HG03378 (cell line): ENCODE measurements at regions not wholly inside any gene's neighbourhood (a gene's known extent, or its start where the extent isn't known, plus 50 kb on each side); places are given as distances from the start of the nearest gene placed in this dataset.

ENCODE experiments used
- ATAC-seq: cut with Tn5 transposase; IDR thresholded peaks from one replicate; pipeline ENCODE4 v1.9.1; 2021; ENCODE audit warnings: mild to moderate bottlenecking, moderate library complexity; ENCODE audit not compliant: unreplicated experiment

DNA sequence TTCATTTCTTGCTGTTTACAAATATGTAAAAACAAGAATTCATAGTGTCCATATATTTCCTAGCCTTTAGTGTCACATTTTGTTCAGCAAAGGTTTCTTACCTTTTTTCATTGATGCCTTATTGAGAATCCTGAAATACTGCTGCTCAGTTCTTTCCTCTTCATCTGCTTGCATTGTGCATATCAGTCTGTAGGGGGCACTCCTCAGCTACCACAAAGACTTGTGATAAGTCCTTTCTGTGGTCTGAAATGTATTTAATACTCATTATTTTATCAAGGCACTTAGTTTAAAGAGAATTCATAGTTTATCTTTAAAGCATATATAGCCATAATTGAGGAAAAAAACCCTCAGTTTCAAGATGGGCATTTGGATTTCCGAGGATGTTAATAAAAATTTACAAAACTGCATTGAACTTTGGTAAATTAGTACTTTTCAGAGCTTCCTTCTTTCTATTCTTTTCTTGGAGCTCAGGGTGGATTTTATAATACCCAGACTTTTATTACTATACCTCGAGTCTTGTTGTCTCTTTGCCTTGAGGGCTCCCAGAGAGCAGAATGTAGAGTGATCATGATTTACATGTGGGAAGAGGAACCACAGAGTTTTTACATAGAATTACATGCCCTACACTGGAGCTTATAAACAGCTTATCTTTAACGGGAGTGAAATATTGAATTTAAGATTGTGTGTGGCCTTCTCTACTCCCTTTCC, 570.1 kb downstream of the PLCL1 start:
- ATAC-seq: no peak

DNA sequence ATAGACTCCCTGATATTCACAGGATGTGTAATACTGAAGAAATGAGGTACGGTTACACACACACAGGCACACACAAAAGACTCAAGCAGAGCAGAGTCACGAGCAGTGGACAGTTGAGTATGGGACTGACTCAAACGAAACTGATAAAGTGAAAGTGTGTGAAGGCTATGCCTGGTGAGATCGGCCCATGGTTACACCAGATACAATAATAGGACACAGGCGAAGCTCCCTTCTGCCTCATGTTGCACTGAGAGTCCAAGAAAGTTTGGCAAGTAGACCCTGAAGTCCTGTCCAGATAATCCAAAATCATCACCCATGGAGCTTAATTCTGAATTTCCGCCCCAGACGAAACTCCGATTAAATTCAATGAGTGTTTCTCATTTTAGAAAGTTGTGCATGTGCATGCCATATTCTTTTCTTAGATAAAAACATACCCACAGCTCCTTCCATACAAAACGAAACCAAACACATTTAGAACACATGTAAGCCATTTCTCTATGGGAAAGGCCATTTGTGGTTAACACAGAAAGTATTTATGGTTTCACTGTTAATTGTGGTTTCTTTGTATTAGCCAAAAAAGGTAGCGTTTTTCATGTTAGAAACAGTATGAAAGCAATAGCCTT, 567.6 kb downstream of the PLCL1 start:
- ATAC-seq: peak; percentile 96

DNA sequence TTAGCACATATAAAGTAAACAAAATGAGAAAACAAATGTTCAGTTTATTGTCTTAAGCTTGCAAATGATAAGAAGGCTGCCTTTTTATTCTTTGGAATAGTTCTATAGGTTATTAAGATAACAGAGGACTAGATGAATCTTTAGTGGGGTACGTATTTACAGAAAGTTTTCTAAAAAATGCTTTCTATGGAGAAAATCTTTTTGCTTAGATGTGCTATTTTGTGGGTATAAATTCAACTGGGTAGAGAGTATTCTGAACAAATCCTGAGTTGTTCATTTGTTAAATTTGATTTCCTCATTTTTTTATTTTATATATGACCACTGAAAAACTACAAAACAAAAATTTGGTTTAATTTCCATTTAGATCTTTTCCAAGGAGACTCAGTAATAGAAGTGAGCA, 566.9 kb downstream of the PLCL1 start:
- ATAC-seq: no peak

DNA sequence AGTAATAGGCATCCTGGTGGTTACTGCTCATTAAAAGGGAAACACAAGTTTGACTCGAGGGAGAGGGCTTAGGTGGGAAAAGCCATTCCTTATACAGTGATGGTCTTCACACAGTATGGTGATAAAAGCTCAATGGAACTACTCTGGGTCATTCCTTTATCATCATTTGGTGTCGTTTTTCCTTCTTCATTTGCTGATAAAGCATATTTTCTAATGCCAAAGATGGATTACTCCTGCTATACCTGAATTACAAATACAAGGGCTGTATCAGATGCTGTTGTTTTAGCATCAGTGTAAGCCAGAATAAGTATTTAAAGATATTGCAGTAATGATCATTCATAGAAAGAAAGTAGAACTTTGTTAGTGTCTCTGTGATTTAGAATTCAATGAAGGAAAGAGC, 563.7 kb downstream of the PLCL1 start:
- ATAC-seq: no peak

DNA sequence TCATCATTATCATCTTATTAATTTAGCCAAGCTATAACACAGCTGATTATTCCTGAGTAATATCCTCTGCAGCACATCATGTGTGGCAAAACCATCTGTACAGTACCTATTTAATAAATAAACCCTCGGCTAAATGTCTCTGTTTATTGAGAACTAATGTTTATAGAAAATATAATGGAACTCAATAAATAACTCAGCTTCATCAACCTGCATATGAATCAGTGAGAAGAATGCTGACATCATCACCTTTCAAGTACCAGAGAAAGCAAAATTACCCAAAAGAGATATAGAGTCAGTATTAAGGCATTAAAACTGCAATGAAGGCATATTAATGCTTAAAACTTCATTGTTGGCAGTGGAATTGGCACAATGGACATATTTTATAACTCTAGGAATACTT, 558.3 kb downstream of the PLCL1 start:
- no peak for ATAC-seq

DNA sequence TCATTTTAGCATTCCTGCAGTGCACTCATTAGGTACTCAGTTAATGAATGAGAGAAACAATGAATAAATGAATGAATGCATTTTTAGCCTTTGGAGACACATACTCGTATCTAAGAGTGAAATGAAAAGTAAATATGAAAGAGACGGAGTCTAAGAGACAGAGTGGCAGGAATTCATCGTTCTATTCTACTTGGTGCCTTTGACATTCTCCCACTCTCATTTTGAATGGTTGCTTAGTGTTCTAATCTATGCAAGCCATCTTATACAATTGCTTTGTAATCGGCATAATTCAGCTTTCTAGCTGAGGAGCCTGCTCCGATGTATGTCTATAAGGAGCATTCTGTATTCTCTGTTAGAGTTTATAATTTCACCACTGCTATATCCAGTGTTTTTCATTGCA, 554.9 kb downstream of the PLCL1 start:
- ATAC-seq: no peak

DNA sequence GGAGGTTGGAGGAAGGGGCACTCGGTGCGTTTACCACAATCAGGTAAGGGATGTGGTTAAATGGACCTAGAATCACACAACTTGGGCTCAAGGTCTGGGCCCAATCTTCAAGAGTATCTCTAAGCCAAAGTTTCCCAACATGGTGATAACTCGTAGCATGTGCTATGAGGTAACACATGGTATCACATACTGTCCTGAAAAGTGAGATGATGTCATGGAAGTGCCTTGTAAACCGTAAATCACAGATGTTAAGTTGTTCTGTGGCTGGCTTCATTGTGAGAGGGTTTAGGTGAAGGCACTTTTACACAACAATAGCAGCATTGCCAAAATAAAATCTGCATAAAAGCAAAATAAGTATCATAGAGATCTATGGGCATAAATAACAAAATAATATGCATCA, 551.8 kb downstream of the PLCL1 start:
- no peak for ATAC-seq

DNA sequence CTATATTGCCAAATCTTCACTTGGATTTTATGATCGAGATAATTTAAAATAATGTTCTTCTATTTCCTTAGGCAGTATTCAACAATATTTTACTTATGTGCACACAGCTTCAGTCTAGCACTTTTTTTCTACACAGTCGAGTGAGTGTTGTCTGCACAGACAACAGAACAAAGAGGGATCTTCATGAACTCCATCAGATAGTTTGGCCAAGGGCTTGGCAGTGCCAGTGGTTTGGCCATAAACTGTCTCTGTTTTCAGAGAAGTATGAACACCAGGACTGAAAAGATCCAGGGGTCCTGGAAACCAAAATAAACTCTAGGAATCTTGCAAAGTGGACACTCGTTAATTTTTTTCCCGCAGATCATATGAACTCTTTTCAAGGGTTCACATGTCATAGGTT, 547.3 kb downstream of the PLCL1 start:
- ATAC-seq: no peak

DNA sequence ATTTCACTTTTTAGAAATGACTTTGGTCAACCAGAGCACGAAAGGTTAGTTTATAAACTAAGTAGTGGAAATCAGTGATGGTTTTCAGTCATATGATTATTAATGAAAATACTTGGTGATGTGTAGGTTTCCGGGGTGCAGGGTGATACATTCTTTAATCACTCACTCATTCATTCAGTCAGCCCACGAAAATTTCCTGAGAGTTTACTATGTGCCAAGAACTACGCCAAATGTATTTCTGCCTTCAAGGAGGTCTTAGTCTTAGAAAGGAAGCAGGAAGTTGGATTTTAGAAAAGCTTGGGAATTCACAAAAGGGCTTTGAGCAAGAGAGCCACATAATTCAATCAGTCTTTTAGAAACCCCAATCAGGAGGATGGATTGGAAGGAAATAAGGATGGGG, 543.6 kb downstream of the PLCL1 start:
- no peak for ATAC-seq

DNA sequence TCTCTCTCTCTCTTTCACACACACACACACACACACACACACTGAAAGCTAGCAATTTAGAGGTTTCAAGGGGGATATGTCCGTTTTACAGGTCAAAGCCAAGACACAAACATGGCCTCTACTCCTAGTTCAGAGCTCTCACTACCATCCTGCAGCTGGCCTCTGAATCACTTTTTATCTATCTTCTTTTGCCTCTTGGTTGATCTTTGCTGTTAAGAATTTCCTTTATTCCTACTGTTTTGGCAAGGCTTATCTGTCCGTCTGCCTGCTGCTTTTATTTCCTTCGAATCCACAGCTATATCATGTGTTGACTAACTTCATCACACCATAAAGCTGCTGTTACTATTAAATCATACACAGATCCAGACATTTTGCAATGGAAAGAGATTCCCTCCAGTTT, 543.0 kb downstream of the PLCL1 start:
- no peak for ATAC-seq

DNA sequence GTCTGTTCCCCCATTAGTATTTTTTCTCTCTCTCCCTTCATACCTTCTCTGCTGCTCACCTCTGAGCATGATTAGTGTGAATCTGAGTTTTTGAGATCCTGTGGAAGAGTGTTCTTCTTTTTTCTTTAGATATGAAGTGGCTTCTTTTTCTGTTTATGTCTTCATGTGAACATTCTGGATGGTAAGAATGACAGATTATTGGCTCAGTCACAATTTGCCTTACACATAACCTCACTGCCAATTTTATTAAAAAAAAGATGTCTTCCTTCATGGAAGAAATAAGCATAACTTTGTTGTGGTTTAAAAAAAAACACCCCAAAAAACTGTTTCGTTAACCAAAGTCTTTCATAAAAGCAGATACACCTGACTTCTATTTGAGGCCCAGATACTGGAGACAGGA, 539.1 kb downstream of the PLCL1 start:
- no peak for ATAC-seq

DNA sequence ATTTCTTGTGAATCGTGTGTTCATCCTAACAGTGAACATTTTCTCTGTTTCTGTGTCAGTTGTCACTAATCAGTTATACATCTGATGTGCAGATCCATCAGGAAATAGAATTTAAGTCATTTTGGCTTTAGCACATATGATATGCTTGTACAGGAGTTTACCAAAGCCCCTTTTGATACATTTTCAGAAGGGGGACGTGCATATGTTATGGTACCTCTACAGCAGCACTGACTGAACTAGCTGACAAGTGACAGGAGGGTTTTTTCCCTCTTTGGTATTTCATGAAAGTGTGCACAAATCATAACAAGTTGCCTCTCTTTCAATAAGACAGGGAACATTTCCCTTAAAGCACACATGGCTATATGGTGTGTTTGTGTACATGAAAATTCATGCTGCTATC, 536.5 kb downstream of the PLCL1 start:
- ATAC-seq: no peak

DNA sequence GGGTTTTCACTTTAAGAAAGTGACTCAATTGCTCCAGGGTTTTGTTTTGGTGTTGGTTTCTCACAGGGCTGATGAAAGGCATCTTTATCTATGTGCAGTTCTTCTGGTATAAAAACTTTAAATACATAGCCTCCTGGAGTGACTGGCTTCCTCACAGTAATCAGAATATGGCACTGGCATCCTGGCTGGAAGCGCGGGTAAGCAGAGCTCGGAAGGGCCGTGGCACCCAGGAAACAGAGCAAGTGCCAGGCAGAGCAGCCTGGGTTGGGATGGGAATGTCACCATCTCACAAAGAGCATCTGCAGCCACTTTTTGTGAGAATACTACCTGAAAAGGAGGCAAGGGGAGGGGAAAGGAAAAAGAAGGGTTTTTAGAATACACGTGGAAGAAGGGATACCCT, 534.7 kb downstream of the PLCL1 start:
- ATAC-seq: no peak

DNA sequence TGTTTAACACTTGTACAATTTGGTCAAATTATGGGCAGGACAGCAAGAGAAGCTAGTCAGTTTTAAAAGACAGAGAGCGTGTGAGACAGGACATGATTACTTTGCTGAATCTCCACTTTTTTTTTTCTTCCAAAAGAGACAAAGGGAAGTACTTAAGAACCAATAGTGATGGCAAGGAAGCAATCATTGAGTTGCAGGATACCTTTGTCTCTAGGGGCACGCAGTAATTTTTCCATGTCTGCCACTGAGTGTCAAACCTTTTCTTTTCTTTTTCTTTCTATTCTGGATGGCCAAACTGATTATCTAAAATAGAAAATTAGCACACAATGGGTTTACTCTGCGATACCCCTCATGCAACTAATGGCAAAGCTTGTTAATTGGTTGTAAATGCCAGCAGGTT, 533.0 kb downstream of the PLCL1 start:
- no peak for ATAC-seq

DNA sequence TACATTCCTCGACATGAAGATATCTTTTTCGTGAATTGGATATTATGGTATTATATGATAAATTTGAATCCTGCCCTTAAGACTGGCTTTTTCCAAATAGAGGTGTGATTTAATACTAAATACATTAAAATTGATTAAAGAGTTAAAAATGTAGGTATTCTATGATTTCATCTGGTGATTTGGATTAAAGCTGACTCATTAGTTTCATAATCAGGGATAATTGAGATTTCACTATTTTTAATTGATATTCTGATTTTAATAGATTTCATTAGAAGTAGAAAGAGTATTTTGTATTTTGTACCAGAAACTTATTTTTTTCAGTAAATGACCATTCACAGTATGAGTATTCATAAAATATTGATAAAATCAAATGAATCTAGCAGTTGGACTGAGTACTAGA, 524.1 kb downstream of the PLCL1 start:
- ATAC-seq: no peak

DNA sequence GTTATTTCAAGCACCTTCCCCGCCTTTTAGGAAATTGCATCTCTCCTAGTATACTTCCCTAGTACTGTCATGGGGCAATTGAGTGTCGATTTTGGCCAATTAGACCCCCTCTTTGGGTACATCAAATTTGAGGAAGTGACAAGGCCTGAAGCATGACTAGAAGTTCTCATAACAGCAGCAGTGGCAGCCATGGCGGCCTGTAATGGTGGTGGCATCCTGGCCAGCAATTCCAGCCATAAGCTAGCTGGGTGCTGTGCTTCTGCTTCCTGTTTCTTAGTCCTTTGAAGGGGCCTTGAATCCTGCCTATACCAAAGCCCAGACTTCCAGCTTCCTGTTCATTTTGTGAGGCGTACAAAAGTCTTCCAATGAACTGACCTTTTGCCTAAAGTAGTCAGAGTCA, 523.1 kb downstream of the PLCL1 start:
- ATAC-seq: no peak

DNA sequence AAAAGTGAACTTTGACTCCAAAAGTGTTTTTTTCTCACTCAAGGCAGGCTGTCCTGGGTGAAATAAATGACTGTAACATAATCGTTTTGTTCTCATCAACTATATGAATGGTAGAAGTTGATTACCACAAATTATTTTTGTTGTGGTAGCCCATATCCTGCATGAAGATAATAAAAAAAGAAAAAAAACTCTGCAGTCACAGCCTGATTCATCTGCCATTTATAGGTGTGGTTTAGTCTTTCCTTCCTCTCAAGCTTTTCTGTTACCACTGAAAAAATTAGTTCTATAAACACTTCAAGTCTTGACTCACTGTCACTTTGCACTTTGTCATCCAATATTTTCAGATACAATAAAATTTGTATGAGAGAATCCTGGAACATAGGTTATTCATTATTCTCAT, 522.0 kb downstream of the PLCL1 start:
- peak; percentile 65 for ATAC-seq

DNA sequence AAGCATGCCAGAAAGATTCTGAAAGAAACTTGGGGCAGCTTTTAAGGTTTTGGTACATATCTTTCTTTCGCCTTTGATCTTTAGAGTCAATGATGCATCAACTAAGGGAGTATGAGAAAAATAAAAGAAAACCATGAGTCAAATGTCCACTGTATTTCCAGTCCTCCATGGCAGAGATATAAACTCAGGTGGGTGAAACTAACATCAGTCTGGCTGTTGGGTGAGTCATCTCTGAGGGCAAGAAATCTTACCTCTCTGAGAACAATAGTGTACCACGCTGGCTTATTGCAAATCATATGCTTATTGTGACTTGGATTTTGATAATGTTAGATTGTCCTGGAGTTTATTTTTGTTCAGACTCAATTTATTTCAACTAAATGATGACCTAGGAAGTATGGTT, 521.0 kb downstream of the PLCL1 start:
- no peak for ATAC-seq

DNA sequence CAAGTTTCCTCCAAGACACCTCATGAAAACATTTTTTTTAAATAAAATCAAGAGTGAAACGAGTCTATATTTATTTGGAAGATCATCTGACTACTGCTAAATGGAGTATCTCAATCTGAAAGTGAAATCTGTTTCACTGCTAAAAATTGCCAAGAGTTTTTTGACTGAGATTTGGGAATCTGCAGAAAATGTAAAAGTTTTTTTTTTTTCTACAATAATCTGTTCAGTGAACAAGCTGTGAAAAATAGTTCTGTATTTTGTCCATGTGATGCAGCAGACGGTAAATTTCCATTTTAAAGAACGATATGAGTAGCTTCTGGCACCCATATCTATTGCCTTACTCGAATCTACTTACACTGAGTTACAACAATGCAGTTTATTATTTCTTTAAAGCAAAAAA, 519.7 kb downstream of the PLCL1 start:
- ATAC-seq: no peak

DNA sequence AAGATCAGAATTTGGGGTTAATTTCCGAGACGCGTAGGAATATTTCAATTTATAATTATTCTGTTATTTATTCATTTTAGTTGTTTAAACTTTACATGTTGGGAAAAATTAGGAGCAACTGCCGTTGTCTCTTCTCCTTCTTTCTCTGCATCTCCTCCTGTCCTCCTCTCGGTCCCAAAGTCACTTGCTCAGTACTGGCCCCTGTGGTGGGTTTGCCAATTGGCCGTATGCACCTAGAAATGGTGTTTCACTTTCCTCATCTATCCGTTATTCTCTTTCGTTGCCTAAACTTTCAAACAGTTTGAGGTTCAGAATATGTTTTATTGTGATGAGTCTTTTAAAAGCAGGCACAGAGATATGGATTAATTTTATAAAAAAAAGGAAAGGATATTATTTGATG, 517.9 kb downstream of the PLCL1 start:
- ATAC-seq: no peak

DNA sequence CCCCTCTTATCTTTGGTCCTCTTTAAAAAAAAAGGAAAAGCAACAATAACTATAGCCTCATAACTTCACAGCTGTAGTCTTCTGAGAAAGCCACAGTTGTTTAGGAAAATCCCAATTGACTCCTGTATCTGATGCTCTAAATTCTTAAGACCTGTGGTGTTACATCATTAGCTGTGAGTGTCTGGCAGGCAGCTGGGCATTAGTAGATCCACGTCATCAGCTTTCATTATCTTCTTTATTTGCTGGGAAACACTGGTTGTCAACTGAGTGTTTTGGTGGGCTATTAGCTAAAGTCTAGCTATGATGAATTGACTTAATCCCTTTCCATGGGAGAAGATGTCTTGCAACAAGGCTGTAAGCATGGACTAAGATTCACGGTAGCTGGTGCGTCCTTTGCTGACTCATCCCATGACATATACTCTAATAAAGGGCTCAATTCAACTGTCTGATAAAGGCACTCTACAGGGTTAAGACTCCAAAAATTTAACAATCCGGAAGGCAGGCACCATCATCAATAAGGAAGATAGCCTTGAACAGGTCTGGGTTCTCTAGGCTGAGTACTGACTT, 517.2 kb downstream of the PLCL1 start:
- no peak for ATAC-seq

DNA sequence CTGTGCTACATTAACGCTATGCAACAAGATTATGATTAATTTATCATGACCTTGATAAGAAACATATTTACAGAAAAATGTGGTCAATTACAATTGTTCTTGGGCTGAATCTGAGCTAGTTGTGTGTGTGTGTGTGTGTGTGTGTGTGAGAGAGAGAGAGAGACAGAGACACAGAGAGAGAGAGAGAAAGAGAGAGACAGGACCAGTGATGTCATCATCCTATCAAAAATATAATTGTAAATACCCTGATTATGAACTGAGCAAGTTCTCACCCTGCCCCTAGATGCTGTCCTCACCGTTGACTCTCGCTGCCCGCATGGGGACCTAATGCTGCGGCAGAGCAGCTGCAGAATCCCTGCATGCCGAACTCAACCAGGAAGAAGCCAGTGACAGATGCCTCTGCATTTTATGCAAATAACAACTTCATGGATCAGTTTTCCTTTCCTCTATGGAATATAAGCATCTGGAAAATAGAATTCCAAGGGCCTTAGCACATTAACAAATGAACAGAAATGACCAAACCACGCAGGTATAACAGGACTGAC, 512.5 kb downstream of the PLCL1 start:
- ATAC-seq: no peak
